Osteoblast (primary cell): ENCODE measurements at regions not wholly inside any gene's neighbourhood (a gene's known extent, or its start where the extent isn't known, plus 50 kb on each side); places are given as distances from the start of the nearest gene placed in this dataset.

Source experiments
- DNase-seq: peaks from one replicate; pipeline ENCODE4 v3.0.0; 2011; ENCODE audit warnings: low spot score, mixed read lengths; ENCODE audit not compliant: insufficient read length; ENCODE audit errors: missing footprints
- H2AFZ ChIP-seq: 2 replicates; pipeline ENCODE4 v1.6.0; 2011; ENCODE audit warnings: mild to moderate bottlenecking, low read length
- H3K27ac ChIP-seq: 2 replicates; pipeline ENCODE4 v1.5.1; 2011; ENCODE audit warnings: mild to moderate bottlenecking, low read depth, low read length, moderate library complexity
- H3K27me3 ChIP-seq: 2 replicates; pipeline ENCODE4 v1.6.0; 2012; ENCODE audit warnings: mild to moderate bottlenecking, control low read depth, inconsistent platforms, low read length, moderate library complexity; ENCODE audit not compliant: insufficient read depth
- H3K36me3 ChIP-seq: 2 replicates; pipeline ENCODE4 v1.5.1; 2011; ENCODE audit warnings: mild to moderate bottlenecking, low read length, control low read depth, moderate library complexity; ENCODE audit not compliant: insufficient read depth
- H3K4me1 ChIP-seq: 2 replicates; pipeline ENCODE4 v1.5.1; 2011; ENCODE audit warnings: mild to moderate bottlenecking, low read length, control low read depth, moderate library complexity; ENCODE audit not compliant: insufficient read depth
- H3K4me2 ChIP-seq: 2 replicates; pipeline ENCODE4 v1.6.0; 2011; ENCODE audit warnings: mild to moderate bottlenecking, low read length; ENCODE audit not compliant: insufficient read depth
- H3K4me3 ChIP-seq: fragments of 200-600 bp; sonication (generic); 3 replicates; pipeline ENCODE4 v1.5.1; 2012; ENCODE audit warnings: mild to moderate bottlenecking, low read length, inconsistent platforms; ENCODE audit not compliant: insufficient read depth
- H3K79me2 ChIP-seq: 2 replicates; pipeline ENCODE4 v1.6.0; 2012; ENCODE audit warnings: mild to moderate bottlenecking, low read length, control low read depth, inconsistent platforms; ENCODE audit not compliant: insufficient read depth
- H3K9me3 ChIP-seq: 2 replicates; pipeline ENCODE4 v1.5.1; 2011; ENCODE audit warnings: low read depth, low read length, control low read depth
- H4K20me1 ChIP-seq: 2 replicates; pipeline ENCODE4 v1.6.0; 2012; ENCODE audit warnings: mild to moderate bottlenecking, low read length, control low read depth; ENCODE audit not compliant: insufficient read depth
- TF ChIP-seq, protein P1 (sequence below): IDR thresholded peaks from 2 replicates; pipeline ENCODE4 v1.5.1; 2011; ENCODE audit warnings: mild to moderate bottlenecking, low read depth, low read length, moderate library complexity; ENCODE audit errors: extremely low read depth

DNA sequence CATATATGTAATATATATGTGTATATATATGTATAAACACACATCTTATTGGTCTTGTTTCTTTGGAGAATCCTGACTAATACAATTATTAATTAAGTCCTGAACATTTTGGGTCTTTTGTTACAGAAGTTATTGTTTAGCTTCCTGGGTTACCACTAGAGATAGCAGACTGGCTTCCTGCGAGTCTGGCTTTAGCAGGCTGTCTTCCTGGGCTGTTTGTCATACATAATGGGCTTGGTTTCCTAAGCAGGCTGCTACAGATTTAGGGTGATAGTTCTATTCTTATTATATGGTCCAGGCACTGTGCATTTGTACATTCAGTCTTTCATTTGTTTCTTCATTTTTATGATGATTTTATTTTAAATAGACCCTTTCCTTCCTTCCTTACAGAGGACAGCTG, 312.0 kb upstream of the TMTC4 start:
- no peak overlapping the region for H3K4me2 ChIP-seq
- no peaks in the 10 kb centered on the region for H3K4me1 ChIP-seq
- no peak overlapping the region for H3K27ac ChIP-seq
- DNase-seq, result no peak
- no peaks in the 10 kb centered on the region for H3K79me2 ChIP-seq
- H2AFZ ChIP-seq, result no peak overlapping the region
- H4K20me1 ChIP-seq, result no peaks in the 10 kb centered on the region
- TF ChIP-seq, protein P1, sequence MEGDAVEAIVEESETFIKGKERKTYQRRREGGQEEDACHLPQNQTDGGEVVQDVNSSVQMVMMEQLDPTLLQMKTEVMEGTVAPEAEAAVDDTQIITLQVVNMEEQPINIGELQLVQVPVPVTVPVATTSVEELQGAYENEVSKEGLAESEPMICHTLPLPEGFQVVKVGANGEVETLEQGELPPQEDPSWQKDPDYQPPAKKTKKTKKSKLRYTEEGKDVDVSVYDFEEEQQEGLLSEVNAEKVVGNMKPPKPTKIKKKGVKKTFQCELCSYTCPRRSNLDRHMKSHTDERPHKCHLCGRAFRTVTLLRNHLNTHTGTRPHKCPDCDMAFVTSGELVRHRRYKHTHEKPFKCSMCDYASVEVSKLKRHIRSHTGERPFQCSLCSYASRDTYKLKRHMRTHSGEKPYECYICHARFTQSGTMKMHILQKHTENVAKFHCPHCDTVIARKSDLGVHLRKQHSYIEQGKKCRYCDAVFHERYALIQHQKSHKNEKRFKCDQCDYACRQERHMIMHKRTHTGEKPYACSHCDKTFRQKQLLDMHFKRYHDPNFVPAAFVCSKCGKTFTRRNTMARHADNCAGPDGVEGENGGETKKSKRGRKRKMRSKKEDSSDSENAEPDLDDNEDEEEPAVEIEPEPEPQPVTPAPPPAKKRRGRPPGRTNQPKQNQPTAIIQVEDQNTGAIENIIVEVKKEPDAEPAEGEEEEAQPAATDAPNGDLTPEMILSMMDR, result no peak
- no peaks in the 10 kb centered on the region for H3K9me3 ChIP-seq
- no peak overlapping the region for H3K4me3 ChIP-seq
- no peaks in the 10 kb centered on the region for H3K36me3 ChIP-seq
- H3K27me3 ChIP-seq, result peaks cover 5% of the 10 kb centered on the region

DNA sequence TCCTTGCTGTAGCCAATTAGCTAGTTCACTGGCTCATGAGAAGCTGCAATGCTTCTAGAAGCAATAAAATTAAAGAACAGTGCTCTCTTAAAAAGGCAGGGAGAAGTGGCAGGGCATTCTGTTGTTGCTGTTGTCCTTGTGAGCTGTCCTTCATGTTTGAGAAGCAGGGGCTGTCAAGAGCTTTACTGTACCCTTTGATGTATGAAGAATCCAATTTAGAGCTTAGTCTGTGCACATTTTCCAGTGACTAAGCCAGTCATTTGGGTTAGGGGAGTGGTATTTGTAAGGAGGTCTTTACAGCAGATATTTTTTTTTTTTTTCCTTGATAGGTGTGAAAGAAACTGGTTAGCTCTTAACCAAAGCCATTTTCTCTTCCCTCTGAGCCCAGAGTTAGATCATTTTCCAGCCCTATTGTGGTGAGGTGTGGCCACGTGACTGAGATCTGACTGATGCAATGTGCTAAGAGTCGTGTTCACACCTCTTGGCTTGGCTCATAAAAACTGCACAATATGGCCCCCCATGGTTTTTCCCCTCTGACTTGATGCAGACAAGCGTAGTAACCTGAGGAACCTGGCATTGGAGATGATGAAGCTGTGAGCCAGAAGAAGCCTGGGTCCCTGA, 309.6 kb upstream of the TMTC4 start:
- TF ChIP-seq, protein P1, result no peak
- Histone ChIP-seq H3K79me2 (no peaks in the 10 kb centered on the region), H3K27me3 (peaks cover 6% of the 10 kb centered on the region), H3K4me2 (no peak overlapping the region), H2AFZ (no peak overlapping the region), H3K4me3 (no peak overlapping the region), H4K20me1 (no peaks in the 10 kb centered on the region), H3K4me1 (no peaks in the 10 kb centered on the region), H3K9me3 (no peaks in the 10 kb centered on the region), H3K27ac (no peak overlapping the region), H3K36me3 (no peaks in the 10 kb centered on the region)
- no peak for DNase-seq

DNA sequence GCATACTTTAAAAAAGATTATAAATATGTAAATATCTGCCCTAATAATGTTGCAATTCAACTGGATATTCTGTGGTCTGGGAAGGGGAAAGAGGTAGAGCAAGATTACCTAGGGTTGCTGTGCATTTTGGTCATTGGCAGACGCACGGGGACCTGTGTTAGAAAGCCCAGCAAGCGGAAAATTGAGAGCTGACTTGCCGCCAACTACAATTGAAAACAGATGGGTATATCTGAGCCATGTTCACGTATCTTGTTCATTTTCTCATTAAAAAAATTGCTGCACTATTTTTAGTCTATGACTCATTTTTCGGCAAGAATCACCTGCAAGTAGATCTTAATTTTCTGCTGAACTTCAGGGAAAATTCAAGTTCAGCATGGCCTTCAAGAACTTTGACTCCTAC, 308.5 kb upstream of the TMTC4 start:
- H3K4me1 ChIP-seq, result no peaks in the 10 kb centered on the region
- H3K27me3 ChIP-seq, result peaks cover 4% of the 10 kb centered on the region
- DNase-seq, result no peak
- no peak overlapping the region for H3K27ac ChIP-seq
- no peak overlapping the region for H3K4me3 ChIP-seq
- H3K4me2 ChIP-seq, result no peak overlapping the region
- H3K9me3 ChIP-seq, result no peaks in the 10 kb centered on the region
- H3K36me3 ChIP-seq, result no peaks in the 10 kb centered on the region
- H2AFZ ChIP-seq, result no peak overlapping the region
- no peaks in the 10 kb centered on the region for H3K79me2 ChIP-seq
- no peaks in the 10 kb centered on the region for H4K20me1 ChIP-seq
- TF ChIP-seq, protein P1, result no peak

DNA sequence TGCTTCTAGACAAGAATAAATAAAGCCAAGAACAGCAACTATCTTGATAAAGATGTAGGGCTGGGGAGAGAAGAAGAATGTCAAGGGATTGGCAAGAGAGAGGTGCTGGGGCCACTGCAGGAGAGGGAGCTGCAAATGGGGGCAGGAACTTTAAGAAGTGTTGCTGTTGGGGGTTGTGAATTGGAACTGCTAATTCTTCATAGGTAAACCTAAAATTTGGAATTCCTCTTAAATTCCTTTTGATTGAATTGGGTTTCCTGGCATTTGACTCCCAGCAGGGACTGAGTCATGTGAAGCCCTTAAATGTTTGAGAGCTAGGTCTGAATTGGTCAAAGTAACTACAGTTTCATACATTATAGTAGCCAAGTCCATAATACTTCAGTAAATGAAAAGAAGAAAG, 305.6 kb upstream of the TMTC4 start:
- Histone ChIP-seq H3K9me3 (no peaks in the 10 kb centered on the region), H3K79me2 (no peaks in the 10 kb centered on the region), H2AFZ (no peak overlapping the region), H3K27ac (no peak overlapping the region), H3K4me3 (no peak overlapping the region), H3K36me3 (no peaks in the 10 kb centered on the region), H3K4me1 (no peaks in the 10 kb centered on the region), H3K27me3 (peaks cover 4% of the 10 kb centered on the region), H3K4me2 (no peak overlapping the region), H4K20me1 (no peaks in the 10 kb centered on the region)
- TF ChIP-seq, protein P1, result no peak
- no peak for DNase-seq
